Trophoblast cell (in vitro differentiated cells and primary cell): ENCODE measurements at regions not wholly inside any gene's neighbourhood (a gene's known extent, or its start where the extent isn't known, plus 50 kb on each side); places are given as distances from the start of the nearest gene placed in this dataset.

Experiments used
- DNase-seq, 2 donors: peaks; one replicate each; pipeline ENCODE4 v3.0.0-alpha.2; 2016
- H2AFZ ChIP-seq: 2 replicates; pipeline ENCODE4 v1.6.1; 2013; ENCODE audit warnings: low read length, moderate library complexity, mild to moderate bottlenecking; ENCODE audit not compliant: insufficient read depth, poor library complexity
- H2AK5ac ChIP-seq: 2 replicates; pipeline ENCODE4 v1.6.1; 2013; ENCODE audit warnings: mild to moderate bottlenecking, low read length
- H2BK120ac ChIP-seq: 2 replicates; pipeline ENCODE4 v1.6.1; 2013; ENCODE audit warnings: low read length, mild to moderate bottlenecking, moderate library complexity; ENCODE audit not compliant: insufficient read depth, poor library complexity
- H2BK12ac ChIP-seq: 2 replicates; pipeline ENCODE4 v1.6.1; 2013; ENCODE audit warnings: mild to moderate bottlenecking, low read length, moderate library complexity
- H2BK5ac ChIP-seq: 2 replicates; pipeline ENCODE4 v1.6.1; 2013; ENCODE audit warnings: low read length, low read depth, moderate library complexity, mild to moderate bottlenecking; ENCODE audit not compliant: poor library complexity
- H3K14ac ChIP-seq: 2 replicates; pipeline ENCODE4 v1.6.1; 2013; ENCODE audit warnings: mild to moderate bottlenecking, low read length
- H3K18ac ChIP-seq: 2 replicates; pipeline ENCODE4 v1.6.1; 2013; ENCODE audit warnings: mild to moderate bottlenecking, low read length
- H3K23ac ChIP-seq: 2 replicates; pipeline ENCODE4 v1.6.1; 2013; ENCODE audit warnings: low read length
- H3K27ac ChIP-seq: 2 replicates; pipeline ENCODE4 v1.5.1; 2013; ENCODE audit warnings: low read depth, mild to moderate bottlenecking, inconsistent platforms, low read length, moderate library complexity
- H3K27me3 ChIP-seq: 2 replicates; pipeline ENCODE4 v1.6.1; 2013; ENCODE audit warnings: inconsistent platforms, mild to moderate bottlenecking, low read length, moderate library complexity; ENCODE audit not compliant: insufficient read depth
- H3K36me3 ChIP-seq, 2 experiments: 1 replicate in 1 of 2; 2 replicates in 1 of 2; pipeline ENCODE4 v1.6.1; 2013; ENCODE audit warnings: low read length in 2 of 2, mild to moderate bottlenecking in 2 of 2, moderate library complexity in 1 of 2; ENCODE audit not compliant: insufficient read depth in 2 of 2, control insufficient read depth in 1 of 2
- H3K4ac ChIP-seq: 2 replicates; pipeline ENCODE4 v1.6.1; 2013; ENCODE audit warnings: low read depth, mild to moderate bottlenecking, low read length, moderate library complexity
- H3K4me1 ChIP-seq, 2 experiments: 1 replicate in 1 of 2; 2 replicates in 1 of 2; pipeline ENCODE4 v1.6.1; 2013; ENCODE audit warnings: low read length in 2 of 2, mild to moderate bottlenecking in 2 of 2, moderate library complexity in 1 of 2; ENCODE audit not compliant: insufficient read depth in 2 of 2, control insufficient read depth in 1 of 2
- H3K4me2 ChIP-seq: 2 replicates; pipeline ENCODE4 v1.6.1; 2013; ENCODE audit warnings: inconsistent platforms, mild to moderate bottlenecking, low read length, moderate library complexity
- H3K4me3 ChIP-seq: 2 replicates; pipeline ENCODE4 v1.5.1; 2013; ENCODE audit warnings: mild to moderate bottlenecking, low read depth, low read length, inconsistent platforms
- H3K79me1 ChIP-seq: one replicate; pipeline ENCODE4 v1.6.1; 2013; ENCODE audit warnings: low read length
- H3K79me2 ChIP-seq: 2 replicates; pipeline ENCODE4 v1.6.1; 2013; ENCODE audit warnings: low read length, mild to moderate bottlenecking; ENCODE audit not compliant: control insufficient read depth, insufficient read depth, poor library complexity
- H3K9ac ChIP-seq: 2 replicates; pipeline ENCODE4 v1.6.1; 2013; ENCODE audit warnings: mild to moderate bottlenecking, low read length
- H3K9me3 ChIP-seq: 2 replicates; pipeline ENCODE4 v1.6.1; 2013; ENCODE audit warnings: low read depth, mild to moderate bottlenecking, control low read depth, inconsistent platforms, low read length; ENCODE audit not compliant: insufficient read depth
- H4K12ac ChIP-seq: 2 replicates; pipeline ENCODE4 v1.6.1; 2013; ENCODE audit warnings: low read depth, mild to moderate bottlenecking, low read length, moderate library complexity
- H4K8ac ChIP-seq: 2 replicates; pipeline ENCODE4 v1.6.1; 2013; ENCODE audit warnings: low read depth, mild to moderate bottlenecking, low read length, moderate library complexity
- H4K91ac ChIP-seq: one replicate; pipeline ENCODE4 v1.6.1; 2013; ENCODE audit warnings: low read depth, mild to moderate bottlenecking, low read length, moderate library complexity
- WGBS: extraction: QIAGEN DNeasy Blood & Tissue Kit; methylation state at CpG from one replicate; pipeline ENCODE4 v1.1.7; 2013; ENCODE audit warnings: missing lambda C conversion rate; ENCODE audit not compliant: insufficient read length, insufficient coverage; ENCODE audit errors: extremely low coverage; 5-methylcytosine and 5-hydroxymethylcytosine counted together

- H3K79me2 ChIP-seq: no peaks in the 10 kb centered on the region
- no peaks in the 10 kb centered on the region for H3K79me1 ChIP-seq
- H3K4me2 ChIP-seq: no peak overlapping the region
- no peak overlapping the region for H3K18ac ChIP-seq
- no peak overlapping the region for H4K8ac ChIP-seq
- no peak overlapping the region for H2AFZ ChIP-seq
- no peak overlapping the region for H3K4ac ChIP-seq
- no peak overlapping the region for H2BK120ac ChIP-seq
- DNase-seq: no peak
- H2AK5ac ChIP-seq: no peak overlapping the region
- H3K4me3 ChIP-seq: no peak overlapping the region
- H3K23ac ChIP-seq: no peak overlapping the region
- no peaks in the 10 kb centered on the region for H3K9me3 ChIP-seq
- H2BK5ac ChIP-seq: no peak overlapping the region
- H3K27ac ChIP-seq: no peak overlapping the region
- H3K14ac ChIP-seq: no peak overlapping the region
- H3K4me1 ChIP-seq: no peaks in the 10 kb centered on the region
- H4K91ac ChIP-seq: no peak overlapping the region
- no peak overlapping the region for H3K9ac ChIP-seq
- H3K27me3 ChIP-seq: no peaks in the 10 kb centered on the region
- H4K12ac ChIP-seq: no peak overlapping the region
- no peaks in the 10 kb centered on the region for H3K36me3 ChIP-seq
- no peak overlapping the region for H2BK12ac ChIP-seq
- WGBS: no CpG with 5 or more reads among the region's 5 CpGs
These were observed 207.3 kb upstream of the GYPC start for GRCh38 chr2:126448611-126449010.

- H3K36me3 ChIP-seq: no peaks in the 10 kb centered on the region
- no peak overlapping the region for H2BK5ac ChIP-seq
- no peak overlapping the region for H4K91ac ChIP-seq
- no peaks in the 10 kb centered on the region for H3K79me2 ChIP-seq
- H3K9ac ChIP-seq: no peak overlapping the region
- no peak overlapping the region for H3K4ac ChIP-seq
- no peaks in the 10 kb centered on the region for H3K9me3 ChIP-seq
- H3K4me2 ChIP-seq: no peak overlapping the region
- no peak overlapping the region for H4K8ac ChIP-seq
- no peak overlapping the region for H3K18ac ChIP-seq
- no peak overlapping the region for H3K14ac ChIP-seq
- no peaks in the 10 kb centered on the region for H3K79me1 ChIP-seq
- no peak overlapping the region for H3K4me3 ChIP-seq
- H2AK5ac ChIP-seq: no peak overlapping the region
- no peak overlapping the region for H4K12ac ChIP-seq
- no peak overlapping the region for H2BK12ac ChIP-seq
- DNase-seq: no peak
- H3K4me1 ChIP-seq: no peaks in the 10 kb centered on the region
- H3K23ac ChIP-seq: no peak overlapping the region
- no peak overlapping the region for H3K27ac ChIP-seq
- WGBS: no CpG with 5 or more reads among the region's 2 CpGs
- H3K27me3 ChIP-seq: no peaks in the 10 kb centered on the region
- H2AFZ ChIP-seq: no peak overlapping the region
- no peak overlapping the region for H2BK120ac ChIP-seq
These were observed 206.3 kb upstream of the GYPC start for GRCh38 chr2:126449677-126450076.

DNA sequence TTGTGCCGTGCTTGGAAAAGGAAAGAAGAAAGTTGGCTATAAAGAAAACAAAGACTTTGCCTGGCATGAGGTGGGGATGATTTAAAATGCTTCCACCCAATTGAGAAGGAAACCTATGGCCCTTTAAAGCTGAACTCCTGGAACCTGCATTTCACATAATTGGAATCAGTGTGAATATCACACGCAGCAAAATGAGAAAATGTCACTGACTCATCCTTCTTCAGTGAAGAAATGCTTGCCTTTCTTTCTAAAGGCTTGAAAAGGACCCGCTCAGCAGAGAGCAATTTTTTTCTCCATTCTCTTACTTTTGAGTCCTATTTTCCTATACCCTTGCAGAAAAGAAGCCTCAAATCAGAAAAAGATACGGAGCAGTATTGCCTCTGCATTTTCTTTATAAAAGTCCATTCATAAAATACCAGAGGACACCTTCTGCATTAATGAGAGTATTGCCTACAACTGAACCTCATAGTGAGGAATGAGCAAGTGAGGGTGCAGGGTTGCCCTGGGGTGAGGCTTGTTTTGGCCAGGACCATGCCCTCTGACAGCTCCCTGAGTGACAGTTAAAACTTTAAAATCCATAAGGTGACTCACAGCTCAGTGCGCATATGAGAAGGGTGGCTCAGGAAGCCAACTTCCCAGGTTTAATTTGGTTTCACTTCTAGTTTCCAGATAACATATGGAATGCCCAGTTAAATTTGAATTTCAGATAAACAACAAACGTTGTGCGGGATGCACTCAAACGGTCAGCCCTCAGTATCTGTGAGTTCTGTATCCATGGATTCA lies 191.9 kb upstream of the GYPC start:
- no peak overlapping the region for H3K18ac ChIP-seq
- no peaks in the 10 kb centered on the region for H3K79me2 ChIP-seq
- no peak overlapping the region for H3K9ac ChIP-seq
- H2AFZ ChIP-seq: no peak overlapping the region
- H3K27me3 ChIP-seq: no peaks in the 10 kb centered on the region
- DNase-seq: no peak
- H2BK12ac ChIP-seq: no peak overlapping the region
- no peak overlapping the region for H2BK120ac ChIP-seq
- H3K27ac ChIP-seq: no peak overlapping the region
- no peaks in the 10 kb centered on the region for H3K4me1 ChIP-seq
- no peak overlapping the region for H3K23ac ChIP-seq
- H4K91ac ChIP-seq: no peak overlapping the region
- H2AK5ac ChIP-seq: no peak overlapping the region
- H3K79me1 ChIP-seq: no peaks in the 10 kb centered on the region
- H3K4ac ChIP-seq: no peak overlapping the region
- no peak overlapping the region for H3K14ac ChIP-seq
- H3K4me3 ChIP-seq: no peak overlapping the region
- H4K12ac ChIP-seq: no peak overlapping the region
- no peaks in the 10 kb centered on the region for H3K9me3 ChIP-seq
- H2BK5ac ChIP-seq: no peak overlapping the region
- no peak overlapping the region for H4K8ac ChIP-seq
- no CpG with 5 or more reads among the region's 8 CpGs for WGBS
- no peak overlapping the region for H3K4me2 ChIP-seq
- H3K36me3 ChIP-seq: no peaks in the 10 kb centered on the region

- DNase-seq: no peak
- no peak overlapping the region for H2AFZ ChIP-seq
- WGBS: no CpG with 5 or more reads among the region's 6 CpGs
These were observed 188.4 kb upstream of the GYPC start for GRCh38 chr2:126467367-126468054.

More at GRCh38 chr2:126467367-126468054, 188.4 kb upstream of the GYPC start:
- Histone ChIP-seq H3K27ac (no peak overlapping the region), H2AK5ac (no peak overlapping the region), H3K79me1 (no peaks in the 10 kb centered on the region), H2BK5ac (no peak overlapping the region), H3K4ac (no peak overlapping the region), H4K12ac (no peak overlapping the region), H2BK12ac (no peak overlapping the region), H3K36me3 (no peaks in the 10 kb centered on the region), H2BK120ac (no peak overlapping the region), H3K14ac (no peak overlapping the region), H3K4me3 (no peak overlapping the region), H4K8ac (no peak overlapping the region), H3K23ac (no peak overlapping the region), H4K91ac (no peak overlapping the region), H3K79me2 (no peaks in the 10 kb centered on the region), H3K9ac (no peak overlapping the region), H3K4me2 (no peak overlapping the region), H3K18ac (no peak overlapping the region), H3K4me1 (no peaks in the 10 kb centered on the region), H3K9me3 (no peaks in the 10 kb centered on the region), H3K27me3 (no peaks in the 10 kb centered on the region)
